NCI-H82 (cell line): ENCODE measurements at regions not wholly inside any gene's neighbourhood (a gene's known extent, or its start where the extent isn't known, plus 50 kb on each side); places are given as distances from the start of the nearest gene placed in this dataset.

Source experiments
- DNase-seq: peaks from one replicate; lab custom pipeline; 2025; lab: John Stamatoyannopoulos, UW

DNA sequence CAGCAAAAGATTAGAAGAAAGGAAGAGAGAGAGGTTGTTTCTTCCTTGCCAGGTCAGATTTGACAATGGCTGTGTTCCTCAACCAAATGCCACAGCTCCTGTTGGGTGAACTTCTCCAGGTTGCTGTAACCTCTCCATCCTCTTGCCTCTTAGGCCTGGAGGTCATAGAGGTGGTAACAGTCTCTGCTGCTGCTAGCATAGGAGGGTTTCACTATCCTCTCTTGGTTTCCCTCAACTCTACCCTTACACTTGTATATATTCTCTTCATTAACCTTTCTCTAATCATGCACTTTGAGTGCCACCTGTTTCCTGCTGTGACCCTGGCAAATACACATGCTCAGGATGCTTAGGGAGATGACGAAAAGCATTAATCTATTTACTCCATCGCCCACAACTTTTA is 67.7 kb upstream of the HIF1A start:
- no peak for DNase-seq

DNA sequence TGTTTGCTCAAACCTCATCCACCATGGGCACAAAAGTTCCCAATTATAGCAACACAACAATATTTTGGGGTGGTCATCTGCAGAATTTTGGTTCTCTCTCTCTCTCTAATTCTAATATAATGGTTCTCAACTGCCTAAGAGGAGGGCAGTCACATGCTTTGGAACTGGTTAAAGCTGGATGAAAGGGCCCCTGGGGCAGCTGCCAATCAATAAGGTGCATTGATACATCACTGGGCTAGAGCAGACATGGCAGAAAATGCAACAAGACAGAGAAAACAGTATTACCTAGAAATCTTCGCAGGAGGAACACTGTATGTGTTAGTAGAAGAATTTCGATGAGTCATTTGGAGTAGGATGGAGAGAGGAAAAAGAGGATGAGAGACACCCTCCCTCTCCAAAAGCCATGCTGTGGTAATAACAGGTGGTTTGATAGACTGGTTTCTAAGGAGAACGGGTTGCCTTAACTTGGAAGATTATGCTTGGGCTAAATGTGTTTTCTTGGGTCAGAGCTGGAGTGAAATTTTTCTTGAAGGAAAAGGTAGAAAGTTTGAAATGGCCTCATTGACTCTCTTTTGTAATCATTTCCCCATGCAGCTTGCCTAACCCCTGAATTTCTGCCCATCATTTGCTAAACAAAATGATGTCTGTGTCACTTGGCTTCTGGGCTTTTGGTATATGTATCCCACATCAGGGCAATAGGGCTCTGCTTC is 67.1 kb upstream of the HIF1A start:
- no peak for DNase-seq

DNA sequence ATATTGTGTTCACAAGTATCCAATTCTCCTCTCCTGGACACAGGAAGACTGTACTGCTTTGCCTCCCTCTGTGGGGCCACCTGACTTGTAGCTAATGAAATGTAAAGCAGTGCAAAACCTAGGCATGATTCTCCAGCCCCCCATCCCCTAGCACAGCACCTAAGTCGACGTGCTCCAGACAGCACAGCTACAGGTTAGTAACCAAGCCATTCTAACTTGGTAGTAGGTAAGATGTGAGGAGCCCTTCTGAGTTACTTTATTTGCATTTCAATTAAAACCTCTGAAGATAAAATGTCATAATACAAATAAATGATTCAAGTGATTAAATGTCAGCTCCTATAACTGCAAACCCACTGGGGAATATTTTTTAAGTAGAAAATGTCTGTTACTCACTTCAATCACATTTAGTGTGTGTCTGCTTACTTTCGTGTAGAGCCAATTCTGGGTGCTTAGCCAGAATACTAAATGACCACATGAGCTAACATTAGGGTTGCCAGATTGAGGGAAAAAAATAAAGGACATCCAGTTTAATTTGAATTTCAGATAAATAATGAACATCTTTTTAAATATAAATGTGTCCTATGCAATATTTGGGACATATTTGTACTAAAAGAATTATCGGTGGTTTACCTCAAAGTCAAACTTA is 64.8 kb upstream of the HIF1A start:
- no peak for DNase-seq

DNA sequence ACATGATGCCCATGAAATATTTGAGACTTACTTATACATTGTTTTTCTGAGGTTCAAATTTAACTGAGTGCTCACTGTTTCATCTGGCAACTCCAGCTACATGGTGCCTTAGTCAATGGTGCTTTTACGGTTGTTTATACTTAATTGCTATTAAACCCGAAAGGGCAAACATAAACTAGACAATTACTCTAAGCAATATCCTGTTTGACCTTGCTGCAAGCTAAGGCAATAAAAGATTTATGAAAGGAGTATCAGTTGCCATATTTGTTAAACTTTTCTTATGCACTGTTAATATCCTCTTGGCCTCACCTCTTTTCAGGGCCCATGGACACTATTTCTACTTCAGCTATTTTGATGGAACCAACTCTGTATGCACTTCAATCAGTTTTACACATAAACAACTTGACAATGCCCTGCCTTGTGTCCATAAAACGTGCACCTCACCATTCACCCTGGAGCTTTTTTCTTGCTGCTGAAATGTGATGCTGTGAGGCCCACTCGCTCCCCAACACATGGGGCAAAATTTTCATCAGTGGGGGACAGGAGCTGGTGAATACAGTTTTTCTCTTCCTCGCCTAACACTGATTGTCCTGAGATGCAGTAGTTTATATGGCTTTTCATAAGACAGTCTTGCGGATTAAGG is 64.1 kb upstream of the HIF1A start:
- DNase-seq, result no peak

DNA sequence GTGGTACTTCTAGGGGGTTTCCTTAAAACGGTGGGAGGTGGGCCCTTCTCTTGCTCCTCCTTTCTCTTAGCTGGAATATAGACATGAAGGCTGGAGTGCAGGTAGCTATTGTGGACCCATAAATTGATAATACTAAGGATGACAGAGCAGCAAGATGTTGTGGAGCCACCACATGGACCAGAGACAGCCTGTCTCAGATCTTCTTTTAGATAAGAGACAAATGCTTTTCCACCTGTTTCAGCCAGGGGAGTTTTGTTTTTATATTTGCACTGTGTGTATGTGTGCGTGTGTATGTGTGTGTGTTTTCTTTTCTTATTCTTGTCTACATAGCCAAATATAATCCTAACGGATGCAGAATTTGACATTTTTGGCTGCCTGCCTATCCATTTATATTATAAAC is 62.9 kb upstream of the HIF1A start:
- no peak for DNase-seq

DNA sequence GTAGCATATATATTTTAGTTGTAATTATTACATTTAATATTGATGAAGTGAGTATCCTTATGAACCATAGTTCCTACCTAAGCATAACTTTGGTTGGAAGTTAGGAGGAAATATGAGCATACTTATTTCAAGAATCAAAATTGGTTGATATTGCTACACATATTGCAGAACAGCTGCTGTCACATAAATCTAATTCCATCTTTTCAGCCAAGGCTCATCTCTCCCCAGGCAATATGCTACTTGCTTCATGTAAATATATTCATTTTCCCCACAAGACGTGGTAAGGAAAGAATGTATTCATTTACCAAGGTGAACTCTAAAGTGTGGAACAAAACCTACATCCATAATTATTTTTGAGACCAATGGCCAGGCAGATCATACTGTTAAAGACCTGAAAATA is 62.5 kb upstream of the HIF1A start:
- DNase-seq, result no peak

DNA sequence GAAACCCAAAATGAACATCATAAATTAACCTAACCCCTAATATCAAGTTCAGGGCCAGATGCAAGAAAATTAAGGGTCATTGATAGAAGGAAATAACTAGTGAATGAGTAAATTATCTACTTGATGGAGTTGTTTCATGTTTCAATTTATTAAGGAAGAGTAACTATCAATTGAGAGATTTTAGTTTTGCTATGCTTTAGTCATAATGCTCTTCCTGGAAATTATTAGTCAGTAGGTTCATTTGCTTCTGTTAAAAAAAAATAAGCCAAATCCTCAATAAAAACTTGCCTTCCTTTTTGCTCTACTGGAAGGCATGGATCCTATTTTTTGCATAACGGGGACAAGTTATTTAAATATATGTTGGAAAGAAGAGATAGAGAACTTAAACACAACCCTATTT is 59.0 kb upstream of the HIF1A start:
- DNase-seq, result no peak

- DNase-seq, result no peak
Measured at GRCh38 chr14:61636779-61637178, 58.5 kb upstream of the HIF1A start.

GRCh38 chr14:61638595-61639387 is 56.5 kb upstream of the HIF1A start:
- DNase-seq, result no peak

- DNase-seq, result no peak
Measured at GRCh38 chr14:61640158-61641136, 54.9 kb upstream of the HIF1A start.

DNA sequence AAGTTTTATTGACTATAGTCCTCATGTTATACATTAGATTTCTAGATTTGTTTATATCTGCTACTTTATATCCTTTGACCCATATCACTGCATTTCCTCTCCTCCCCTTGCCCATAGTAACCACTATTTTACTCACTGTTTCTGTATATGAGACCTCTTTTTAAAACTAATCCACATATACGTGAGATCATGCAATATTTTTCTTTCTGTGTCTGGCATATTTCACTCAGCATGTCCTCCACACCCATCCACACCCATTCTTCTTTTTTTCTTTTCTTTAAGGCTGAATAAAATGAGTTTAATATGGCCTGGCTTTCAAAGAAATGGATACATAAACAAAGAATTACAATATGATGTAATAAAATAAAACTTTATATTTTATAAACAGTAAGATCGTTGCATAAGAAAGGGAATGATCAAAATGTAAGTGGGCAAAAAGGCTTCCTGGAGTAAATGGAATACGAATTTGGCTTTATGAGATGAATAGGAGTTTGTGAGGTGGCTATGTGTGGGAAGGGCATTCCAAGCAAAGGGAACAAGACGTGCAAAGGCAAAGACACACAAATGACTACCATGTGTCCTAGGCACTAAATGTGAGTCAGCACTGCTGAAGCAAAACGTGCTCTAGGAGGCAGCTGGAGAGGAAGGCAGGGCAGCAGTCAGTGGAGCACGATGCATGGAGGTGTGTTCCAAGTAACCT is 53.2 kb upstream of the HIF1A start:
- no peak for DNase-seq

DNA sequence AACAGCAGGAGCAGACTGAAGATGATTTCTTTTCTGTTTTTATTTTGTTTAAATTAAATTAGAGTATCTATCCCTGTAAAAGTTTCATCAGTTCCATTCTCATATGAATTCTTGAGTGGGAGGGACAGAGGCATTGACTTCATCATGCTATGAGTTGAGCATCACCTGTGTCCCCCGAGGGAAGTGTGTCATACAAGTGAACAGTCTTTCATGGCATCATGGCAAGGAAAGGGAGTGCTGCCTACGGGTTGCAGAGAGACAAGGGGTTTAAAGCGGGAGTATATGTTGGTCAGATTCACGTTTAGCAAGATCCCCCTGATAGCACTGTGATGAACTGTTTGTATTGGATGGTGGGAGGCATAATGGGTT is 52.7 kb upstream of the HIF1A start:
- DNase-seq, result no peak

DNA sequence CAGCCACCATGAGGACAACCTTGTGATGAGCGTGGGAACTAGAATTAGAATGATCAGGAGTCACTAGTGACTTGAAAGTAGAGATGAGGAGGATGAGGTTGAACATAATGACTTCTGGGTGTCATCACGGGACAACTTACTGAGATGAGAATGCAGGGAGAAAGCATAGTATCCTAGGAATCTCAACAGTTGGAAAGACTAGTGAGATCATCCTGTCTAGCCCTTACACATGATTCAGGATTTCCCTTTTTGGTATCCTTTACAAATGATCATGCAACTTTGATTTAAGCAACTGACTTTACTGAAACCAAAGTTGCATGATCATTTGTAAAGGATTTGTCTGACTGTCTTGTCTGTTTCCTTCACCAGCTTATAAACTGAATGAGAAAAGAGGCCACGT is 51.8 kb upstream of the HIF1A start:
- DNase-seq, result no peak

- DNase-seq, result no peak
Measured at GRCh38 chr14:61644175-61644574, 51.1 kb upstream of the HIF1A start.

- DNase-seq, result peak; percentile 78
Measured at GRCh38 chr14:61644834-61645233, 50.5 kb upstream of the HIF1A start.

- DNase-seq, result no peak
Measured at GRCh38 chr14:61645247-61645646, 50.1 kb upstream of the HIF1A start.
